GM23338 (cell line): ENCODE measurements at regions not wholly inside any gene's neighbourhood (a gene's known extent, or its start where the extent isn't known, plus 50 kb on each side); places are given as distances from the start of the nearest gene placed in this dataset.

Experiments used
- ATAC-seq: fragments of 200-7000 bp; cut with Tn5 transposase; 3 replicates; pipeline ENCODE4 v1.9.1; 2020
- DNase-seq: peaks from one replicate; pipeline ENCODE4 v3.0.0-alpha.2; 2015; ENCODE audit warnings: low spot score
- H2AFZ ChIP-seq: fragments of 200-600 bp; sonication (generic); 2 replicates; pipeline ENCODE4 v1.8.0; 2016; ENCODE audit warnings: antibody characterized with exemption, mild to moderate bottlenecking, moderate library complexity
- H3F3A ChIP-seq: fragments of 200-600 bp; sonication (generic); replicated peaks from 2 replicates; pipeline ENCODE4 v1.8.0; 2017; ENCODE audit warnings: antibody characterized with exemption, mixed run types, low read depth
- H3K27ac ChIP-seq: fragments of 200-600 bp; sonication (generic); 2 replicates; pipeline ENCODE4 v1.6.1; 2016; ENCODE audit warnings: low read depth
- H3K27me3 ChIP-seq: fragments of 200-600 bp; sonication (generic); 2 replicates; pipeline ENCODE4 v1.8.0; 2016; ENCODE audit warnings: mild to moderate bottlenecking, mixed run types, moderate library complexity; ENCODE audit not compliant: insufficient read depth
- H3K36me3 ChIP-seq: fragments of 200-600 bp; sonication (generic); 2 replicates; pipeline ENCODE4 v1.8.0; 2016; ENCODE audit warnings: mild to moderate bottlenecking; ENCODE audit not compliant: insufficient read depth
- H3K4me1 ChIP-seq: fragments of 200-600 bp; sonication (generic); 2 replicates; pipeline ENCODE4 v1.8.0; 2016; ENCODE audit warnings: mild to moderate bottlenecking, moderate library complexity; ENCODE audit not compliant: insufficient read depth
- H3K4me2 ChIP-seq: fragments of 200-600 bp; sonication (generic); 2 replicates; pipeline ENCODE4 v1.7.1; 2017; ENCODE audit warnings: mixed run types
- H3K4me3 ChIP-seq: fragments of 200-600 bp; sonication (generic); 2 replicates; pipeline ENCODE4 v1.6.1; 2016; ENCODE audit warnings: mixed run types
- H3K79me2 ChIP-seq: fragments of 200-600 bp; sonication (generic); replicated peaks from 2 replicates; pipeline ENCODE4 v1.8.0; 2017; ENCODE audit warnings: mild to moderate bottlenecking; ENCODE audit not compliant: insufficient read depth
- H3K9me2 ChIP-seq: fragments of 200-600 bp; sonication (generic); 2 replicates; pipeline ENCODE4 v1.8.0; 2017; ENCODE audit not compliant: insufficient read depth
- H4K20me1 ChIP-seq: fragments of 200-600 bp; sonication (generic); replicated peaks from 2 replicates; pipeline ENCODE4 v1.8.0; 2017; ENCODE audit warnings: mild to moderate bottlenecking; ENCODE audit not compliant: insufficient read depth
- H3K27ac Mint-ChIP-seq: 2 replicates; pipeline ENCODE4 v1.8.0; 2020; ENCODE audit warnings: inconsistent platforms, mild to moderate bottlenecking, moderate library complexity, mixed read lengths
- H3K27me3 Mint-ChIP-seq: 3 replicates; pipeline ENCODE4 v1.8.0; 2022; ENCODE audit warnings: low read depth, mild to moderate bottlenecking, moderate library complexity, mixed read lengths, inconsistent platforms; ENCODE audit not compliant: insufficient read depth, poor library complexity
- H3K36me3 Mint-ChIP-seq: 3 replicates; pipeline ENCODE4 v1.8.0; 2021; ENCODE audit warnings: low read depth, mild to moderate bottlenecking, inconsistent platforms, moderate library complexity, mixed read lengths
- H3K4me1 Mint-ChIP-seq: 3 replicates; pipeline ENCODE4 v1.8.0; 2020; ENCODE audit warnings: mild to moderate bottlenecking, inconsistent platforms, mixed read lengths
- H3K4me3 Mint-ChIP-seq: 3 replicates; pipeline ENCODE4 v1.8.0; 2021; ENCODE audit warnings: moderate library complexity, mild to moderate bottlenecking, inconsistent platforms, mixed read lengths
- H3K9me3 Mint-ChIP-seq: 3 replicates; pipeline ENCODE4 v1.8.0; 2020; ENCODE audit warnings: moderate library complexity, mild to moderate bottlenecking, inconsistent platforms, mixed read lengths
- CREB1 ChIP-seq: fragments of 250-450 bp; sonication (Bioruptor Pico); IDR thresholded peaks from 2 replicates; pipeline ENCODE4 v1.5.0; 2020; ENCODE audit warnings: low read depth, mild to moderate bottlenecking, moderate library complexity
- EZH2 ChIP-seq: fragments of 200-600 bp; sonication (generic); IDR thresholded peaks from one replicate; pipeline ENCODE4 v1.8.0; 2017; ENCODE audit warnings: antibody characterized with exemption, mild to moderate bottlenecking, low read depth; ENCODE audit not compliant: unreplicated experiment
- EZH2phosphoT487 ChIP-seq: fragments of 200-600 bp; sonication (generic); IDR thresholded peaks from one replicate; pipeline ENCODE4 v1.8.1; 2018; ENCODE audit warnings: antibody characterized with exemption; ENCODE audit not compliant: unreplicated experiment
- JUNB ChIP-seq: IDR thresholded peaks from one replicate; pipeline ENCODE4 v1.6.1; 2016; ENCODE audit warnings: antibody characterized with exemption; ENCODE audit not compliant: unreplicated experiment
- NANOG ChIP-seq: IDR thresholded peaks from 2 replicates; pipeline ENCODE4 v1.6.1; 2016; ENCODE audit warnings: antibody characterized with exemption, borderline replicate concordance
- POLR2AphosphoS5 ChIP-seq: IDR thresholded peaks from 2 replicates; pipeline ENCODE4 v1.6.1; 2016; ENCODE audit warnings: antibody characterized with exemption, low read depth
- STAT1 ChIP-seq: IDR thresholded peaks from one replicate; pipeline ENCODE4 v1.6.1; 2016; ENCODE audit warnings: antibody characterized with exemption; ENCODE audit not compliant: unreplicated experiment
- ZNF114 ChIP-seq: fragments of 250-450 bp; sonication (Bioruptor Pico); IDR thresholded peaks from 2 replicates; pipeline ENCODE4 v1.5.0; 2020; ENCODE audit warnings: mild to moderate bottlenecking, moderate library complexity
- ZNF331 ChIP-seq: fragments of 250-450 bp; sonication (Bioruptor Pico); IDR thresholded peaks from 2 replicates; pipeline ENCODE4 v1.5.0; 2020; ENCODE audit warnings: low read depth, mild to moderate bottlenecking, moderate library complexity
- TF ChIP-seq, protein P1 (sequence below), 2 experiments: fragments of 200-600 bp in 1 of 2; sonication (generic) in 1 of 2; conservative IDR thresholded peaks; 2 replicates each; pipeline versions ENCODE4 v1.5.1 to v1.6.1; 2016 to 2017; ENCODE audit warnings: antibody characterized with exemption in 2 of 2, low read depth in 2 of 2, mild to moderate bottlenecking in 2 of 2, moderate library complexity in 1 of 2
- TF ChIP-seq, protein P2 (sequence below): IDR thresholded peaks from one replicate; pipeline ENCODE4 v1.6.1; 2018; ENCODE audit warnings: antibody characterized with exemption; ENCODE audit not compliant: unreplicated experiment
- TF ChIP-seq, protein P3 (sequence below): IDR thresholded peaks from 2 replicates; pipeline ENCODE4 v1.6.1; 2016; ENCODE audit warnings: antibody characterized with exemption
- TF ChIP-seq, protein P4 (sequence below): fragments of 250-450 bp; sonication (Bioruptor Pico); IDR thresholded peaks from 2 replicates; pipeline ENCODE4 v1.5.0; 2020; ENCODE audit warnings: mild to moderate bottlenecking, moderate library complexity

DNA sequence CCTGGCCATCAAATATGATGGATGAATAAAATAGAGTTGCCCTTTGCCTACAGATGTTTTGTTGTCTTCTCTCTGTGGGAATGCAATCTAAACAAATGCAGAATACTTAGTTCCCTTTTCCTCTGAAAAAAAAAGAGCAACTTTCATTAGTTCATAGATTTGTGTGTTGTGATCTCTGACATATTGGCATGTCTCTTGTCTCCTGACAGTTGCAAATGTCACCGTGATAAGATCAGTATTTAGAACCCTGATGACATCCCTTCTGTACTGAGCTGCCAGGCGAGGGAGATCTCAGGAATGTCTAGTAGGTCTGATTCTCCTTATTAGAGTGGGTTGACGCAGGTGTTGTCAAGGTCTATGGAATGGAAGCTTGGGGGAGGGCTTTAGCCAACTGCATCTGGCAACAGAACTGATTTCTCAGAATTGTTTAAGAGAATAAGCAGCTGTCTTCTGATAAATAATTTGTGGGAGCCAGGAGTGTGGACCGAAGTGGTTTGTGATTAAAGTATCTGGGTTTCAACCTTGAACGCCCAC, 130.4 kb downstream of the GALR1 start:
- Histone ChIP-seq H3K4me2 (no peak overlapping the region), H3F3A (no peaks in the 10 kb centered on the region), H4K20me1 (no peaks in the 10 kb centered on the region), H3K27ac (no peak overlapping the region), H2AFZ (no peak overlapping the region), H3K4me1 (peaks cover 6% of the 10 kb centered on the region; the same call in 1 of the 2 replicates), H3K4me3 (no peak overlapping the region), H3K27me3 (no peaks in the 10 kb centered on the region), H3K36me3 (no peaks in the 10 kb centered on the region), H3K79me2 (no peaks in the 10 kb centered on the region), H3K9me2 (0 out of 2 replicates have a peak, but pooled peaks cover 3% of the 10 kb centered on the region)
- no peak for ATAC-seq
- DNase-seq, result no peak
- Mint-ChIP-seq H3K4me1 (peaks cover 10% of the 10 kb centered on the region), H3K27me3 (peaks cover 7% of the 10 kb centered on the region), H3K36me3 (no peaks in the 10 kb centered on the region), H3K9me3 (no peaks in the 10 kb centered on the region), H3K27ac (no peak overlapping the region), H3K4me3 (no peak overlapping the region)
- TF ChIP-seq CREB1 (CRISPR knock-in tag), result no peak
- no peak for TF ChIP-seq JUNB
- no peak for TF ChIP-seq NANOG
- TF ChIP-seq STAT1, result no peak
- no peak for TF ChIP-seq ZNF114
- TF ChIP-seq EZH2phosphoT487, result no peak
- TF ChIP-seq ZNF331, result no peak
- no peak for TF ChIP-seq EZH2
- TF ChIP-seq, protein P1, sequence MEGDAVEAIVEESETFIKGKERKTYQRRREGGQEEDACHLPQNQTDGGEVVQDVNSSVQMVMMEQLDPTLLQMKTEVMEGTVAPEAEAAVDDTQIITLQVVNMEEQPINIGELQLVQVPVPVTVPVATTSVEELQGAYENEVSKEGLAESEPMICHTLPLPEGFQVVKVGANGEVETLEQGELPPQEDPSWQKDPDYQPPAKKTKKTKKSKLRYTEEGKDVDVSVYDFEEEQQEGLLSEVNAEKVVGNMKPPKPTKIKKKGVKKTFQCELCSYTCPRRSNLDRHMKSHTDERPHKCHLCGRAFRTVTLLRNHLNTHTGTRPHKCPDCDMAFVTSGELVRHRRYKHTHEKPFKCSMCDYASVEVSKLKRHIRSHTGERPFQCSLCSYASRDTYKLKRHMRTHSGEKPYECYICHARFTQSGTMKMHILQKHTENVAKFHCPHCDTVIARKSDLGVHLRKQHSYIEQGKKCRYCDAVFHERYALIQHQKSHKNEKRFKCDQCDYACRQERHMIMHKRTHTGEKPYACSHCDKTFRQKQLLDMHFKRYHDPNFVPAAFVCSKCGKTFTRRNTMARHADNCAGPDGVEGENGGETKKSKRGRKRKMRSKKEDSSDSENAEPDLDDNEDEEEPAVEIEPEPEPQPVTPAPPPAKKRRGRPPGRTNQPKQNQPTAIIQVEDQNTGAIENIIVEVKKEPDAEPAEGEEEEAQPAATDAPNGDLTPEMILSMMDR (conservative IDR thresholded peaks at IDR 0.05; ENCODE audit: low read depth in 2 of 2), result no peak
- TF ChIP-seq, protein P2, sequence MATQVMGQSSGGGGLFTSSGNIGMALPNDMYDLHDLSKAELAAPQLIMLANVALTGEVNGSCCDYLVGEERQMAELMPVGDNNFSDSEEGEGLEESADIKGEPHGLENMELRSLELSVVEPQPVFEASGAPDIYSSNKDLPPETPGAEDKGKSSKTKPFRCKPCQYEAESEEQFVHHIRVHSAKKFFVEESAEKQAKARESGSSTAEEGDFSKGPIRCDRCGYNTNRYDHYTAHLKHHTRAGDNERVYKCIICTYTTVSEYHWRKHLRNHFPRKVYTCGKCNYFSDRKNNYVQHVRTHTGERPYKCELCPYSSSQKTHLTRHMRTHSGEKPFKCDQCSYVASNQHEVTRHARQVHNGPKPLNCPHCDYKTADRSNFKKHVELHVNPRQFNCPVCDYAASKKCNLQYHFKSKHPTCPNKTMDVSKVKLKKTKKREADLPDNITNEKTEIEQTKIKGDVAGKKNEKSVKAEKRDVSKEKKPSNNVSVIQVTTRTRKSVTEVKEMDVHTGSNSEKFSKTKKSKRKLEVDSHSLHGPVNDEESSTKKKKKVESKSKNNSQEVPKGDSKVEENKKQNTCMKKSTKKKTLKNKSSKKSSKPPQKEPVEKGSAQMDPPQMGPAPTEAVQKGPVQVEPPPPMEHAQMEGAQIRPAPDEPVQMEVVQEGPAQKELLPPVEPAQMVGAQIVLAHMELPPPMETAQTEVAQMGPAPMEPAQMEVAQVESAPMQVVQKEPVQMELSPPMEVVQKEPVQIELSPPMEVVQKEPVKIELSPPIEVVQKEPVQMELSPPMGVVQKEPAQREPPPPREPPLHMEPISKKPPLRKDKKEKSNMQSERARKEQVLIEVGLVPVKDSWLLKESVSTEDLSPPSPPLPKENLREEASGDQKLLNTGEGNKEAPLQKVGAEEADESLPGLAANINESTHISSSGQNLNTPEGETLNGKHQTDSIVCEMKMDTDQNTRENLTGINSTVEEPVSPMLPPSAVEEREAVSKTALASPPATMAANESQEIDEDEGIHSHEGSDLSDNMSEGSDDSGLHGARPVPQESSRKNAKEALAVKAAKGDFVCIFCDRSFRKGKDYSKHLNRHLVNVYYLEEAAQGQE, result no peak
- TF ChIP-seq POLR2AphosphoS5, result no peak
- TF ChIP-seq, protein P3, sequence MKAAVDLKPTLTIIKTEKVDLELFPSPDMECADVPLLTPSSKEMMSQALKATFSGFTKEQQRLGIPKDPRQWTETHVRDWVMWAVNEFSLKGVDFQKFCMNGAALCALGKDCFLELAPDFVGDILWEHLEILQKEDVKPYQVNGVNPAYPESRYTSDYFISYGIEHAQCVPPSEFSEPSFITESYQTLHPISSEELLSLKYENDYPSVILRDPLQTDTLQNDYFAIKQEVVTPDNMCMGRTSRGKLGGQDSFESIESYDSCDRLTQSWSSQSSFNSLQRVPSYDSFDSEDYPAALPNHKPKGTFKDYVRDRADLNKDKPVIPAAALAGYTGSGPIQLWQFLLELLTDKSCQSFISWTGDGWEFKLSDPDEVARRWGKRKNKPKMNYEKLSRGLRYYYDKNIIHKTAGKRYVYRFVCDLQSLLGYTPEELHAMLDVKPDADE, result no peak
- TF ChIP-seq, protein P4, sequence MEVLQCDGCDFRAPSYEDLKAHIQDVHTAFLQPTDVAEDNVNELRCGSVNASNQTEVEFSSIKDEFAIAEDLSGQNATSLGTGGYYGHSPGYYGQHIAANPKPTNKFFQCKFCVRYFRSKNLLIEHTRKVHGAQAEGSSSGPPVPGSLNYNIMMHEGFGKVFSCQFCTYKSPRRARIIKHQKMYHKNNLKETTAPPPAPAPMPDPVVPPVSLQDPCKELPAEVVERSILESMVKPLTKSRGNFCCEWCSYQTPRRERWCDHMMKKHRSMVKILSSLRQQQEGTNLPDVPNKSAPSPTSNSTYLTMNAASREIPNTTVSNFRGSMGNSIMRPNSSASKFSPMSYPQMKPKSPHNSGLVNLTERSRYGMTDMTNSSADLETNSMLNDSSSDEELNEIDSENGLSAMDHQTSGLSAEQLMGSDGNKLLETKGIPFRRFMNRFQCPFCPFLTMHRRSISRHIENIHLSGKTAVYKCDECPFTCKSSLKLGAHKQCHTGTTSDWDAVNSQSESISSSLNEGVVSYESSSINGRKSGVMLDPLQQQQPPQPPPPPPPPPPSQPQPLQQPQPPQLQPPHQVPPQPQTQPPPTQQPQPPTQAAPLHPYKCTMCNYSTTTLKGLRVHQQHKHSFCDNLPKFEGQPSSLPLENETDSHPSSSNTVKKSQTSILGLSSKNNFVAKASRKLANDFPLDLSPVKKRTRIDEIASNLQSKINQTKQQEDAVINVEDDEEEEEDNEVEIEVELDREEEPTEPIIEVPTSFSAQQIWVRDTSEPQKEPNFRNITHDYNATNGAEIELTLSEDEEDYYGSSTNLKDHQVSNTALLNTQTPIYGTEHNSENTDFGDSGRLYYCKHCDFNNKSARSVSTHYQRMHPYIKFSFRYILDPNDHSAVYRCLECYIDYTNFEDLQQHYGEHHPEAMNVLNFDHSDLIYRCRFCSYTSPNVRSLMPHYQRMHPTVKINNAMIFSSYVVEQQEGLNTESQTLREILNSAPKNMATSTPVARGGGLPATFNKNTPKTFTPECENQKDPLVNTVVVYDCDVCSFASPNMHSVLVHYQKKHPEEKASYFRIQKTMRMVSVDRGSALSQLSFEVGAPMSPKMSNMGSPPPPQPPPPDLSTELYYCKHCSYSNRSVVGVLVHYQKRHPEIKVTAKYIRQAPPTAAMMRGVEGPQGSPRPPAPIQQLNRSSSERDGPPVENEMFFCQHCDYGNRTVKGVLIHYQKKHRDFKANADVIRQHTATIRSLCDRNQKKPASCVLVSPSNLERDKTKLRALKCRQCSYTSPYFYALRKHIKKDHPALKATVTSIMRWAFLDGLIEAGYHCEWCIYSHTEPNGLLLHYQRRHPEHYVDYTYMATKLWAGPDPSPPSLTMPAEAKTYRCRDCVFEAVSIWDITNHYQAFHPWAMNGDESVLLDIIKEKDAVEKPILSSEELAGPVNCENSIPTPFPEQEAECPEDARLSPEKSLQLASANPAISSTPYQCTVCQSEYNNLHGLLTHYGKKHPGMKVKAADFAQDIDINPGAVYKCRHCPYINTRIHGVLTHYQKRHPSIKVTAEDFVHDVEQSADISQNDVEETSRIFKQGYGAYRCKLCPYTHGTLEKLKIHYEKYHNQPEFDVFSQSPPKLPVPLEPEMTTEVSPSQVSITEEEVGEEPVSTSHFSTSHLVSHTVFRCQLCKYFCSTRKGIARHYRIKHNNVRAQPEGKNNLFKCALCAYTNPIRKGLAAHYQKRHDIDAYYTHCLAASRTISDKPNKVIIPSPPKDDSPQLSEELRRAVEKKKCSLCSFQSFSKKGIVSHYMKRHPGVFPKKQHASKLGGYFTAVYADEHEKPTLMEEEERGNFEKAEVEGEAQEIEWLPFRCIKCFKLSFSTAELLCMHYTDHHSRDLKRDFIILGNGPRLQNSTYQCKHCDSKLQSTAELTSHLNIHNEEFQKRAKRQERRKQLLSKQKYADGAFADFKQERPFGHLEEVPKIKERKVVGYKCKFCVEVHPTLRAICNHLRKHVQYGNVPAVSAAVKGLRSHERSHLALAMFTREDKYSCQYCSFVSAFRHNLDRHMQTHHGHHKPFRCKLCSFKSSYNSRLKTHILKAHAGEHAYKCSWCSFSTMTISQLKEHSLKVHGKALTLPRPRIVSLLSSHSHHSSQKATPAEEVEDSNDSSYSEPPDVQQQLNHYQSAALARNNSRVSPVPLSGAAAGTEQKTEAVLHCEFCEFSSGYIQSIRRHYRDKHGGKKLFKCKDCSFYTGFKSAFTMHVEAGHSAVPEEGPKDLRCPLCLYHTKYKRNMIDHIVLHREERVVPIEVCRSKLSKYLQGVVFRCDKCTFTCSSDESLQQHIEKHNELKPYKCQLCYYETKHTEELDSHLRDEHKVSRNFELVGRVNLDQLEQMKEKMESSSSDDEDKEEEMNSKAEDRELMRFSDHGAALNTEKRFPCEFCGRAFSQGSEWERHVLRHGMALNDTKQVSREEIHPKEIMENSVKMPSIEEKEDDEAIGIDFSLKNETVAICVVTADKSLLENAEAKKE, result no peak
